NCI-H69 (cell line): ENCODE measurements at regions not wholly inside any gene's neighbourhood (a gene's known extent, or its start where the extent isn't known, plus 50 kb on each side); places are given as distances from the start of the nearest gene placed in this dataset.
A peak's percentile ranks its signal among the peaks of the same experiment; 100 is the strongest.
"Not testable (repeated sequence)": the region's sequence is repeated elsewhere in the genome, so short reads cannot be mapped to it uniquely, and the experiment has no call there.

Experiments used
- DNase-seq: peaks from one replicate; lab custom pipeline; 2025; lab: John Stamatoyannopoulos, UW

- DNase-seq = no peak
Observed at GRCh38 chr1:217040711-217041455, 317.7 kb upstream of the ESRRG start.

DNA sequence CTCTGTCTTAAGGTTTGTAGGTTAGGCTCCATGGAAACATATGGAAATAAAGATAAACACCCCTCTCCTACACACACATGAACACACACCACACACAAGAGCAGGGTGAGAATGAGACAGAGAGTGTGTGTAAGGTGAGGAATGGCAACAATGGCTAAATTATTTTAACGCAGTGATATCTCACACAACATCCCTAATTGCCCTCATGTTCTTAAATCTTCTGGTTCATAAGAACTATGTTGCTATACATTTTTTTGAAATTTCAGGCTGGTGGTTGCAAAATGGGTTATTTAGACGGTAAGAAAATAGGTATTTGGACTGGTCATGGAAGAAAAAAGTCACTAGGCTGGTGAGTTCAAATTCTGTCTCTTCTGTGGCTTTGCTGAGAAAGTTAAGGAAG lies 316.7 kb upstream of the ESRRG start:
- no peak for DNase-seq

- DNase-seq = not testable (repeated sequence)
Observed at GRCh38 chr1:217039139-217039538, 315.9 kb upstream of the ESRRG start.

GRCh38 chr1:217036757-217037156 lies 313.5 kb upstream of the ESRRG start:
- DNase-seq = no peak

DNA sequence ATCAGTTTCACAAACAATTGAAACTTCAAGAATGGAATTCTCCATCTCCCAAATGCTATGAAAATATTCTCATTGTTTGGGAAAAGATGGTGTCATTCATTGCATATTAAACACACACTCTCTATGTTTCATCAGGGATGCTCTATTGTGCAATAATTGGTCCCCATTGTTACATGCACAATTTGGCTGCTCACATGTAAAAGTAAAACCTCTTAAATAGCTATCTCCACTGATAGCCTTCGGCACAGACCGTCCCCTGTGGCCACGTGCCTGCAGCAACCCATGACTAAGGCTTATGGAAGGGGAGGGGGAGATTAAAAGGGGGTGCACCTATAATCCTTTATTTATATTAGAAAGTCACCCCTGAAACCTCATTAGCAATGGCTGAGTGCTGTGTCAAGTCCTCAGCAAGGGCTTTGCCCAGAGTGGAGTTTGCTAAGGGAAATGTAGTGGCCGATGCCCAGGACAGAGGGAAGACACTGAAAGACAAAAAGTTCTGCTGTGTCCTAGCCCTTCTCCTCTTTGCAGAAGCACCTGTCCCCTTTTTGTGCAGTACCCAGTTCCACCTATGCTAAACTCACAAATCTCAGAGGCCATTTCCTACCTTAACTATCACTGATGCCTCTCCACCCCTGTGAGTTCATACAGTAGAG lies 309.6 kb upstream of the ESRRG start:
- DNase-seq = no peak

- DNase-seq = no peak
Observed at GRCh38 chr1:217029281-217030157, 306.3 kb upstream of the ESRRG start.

DNA sequence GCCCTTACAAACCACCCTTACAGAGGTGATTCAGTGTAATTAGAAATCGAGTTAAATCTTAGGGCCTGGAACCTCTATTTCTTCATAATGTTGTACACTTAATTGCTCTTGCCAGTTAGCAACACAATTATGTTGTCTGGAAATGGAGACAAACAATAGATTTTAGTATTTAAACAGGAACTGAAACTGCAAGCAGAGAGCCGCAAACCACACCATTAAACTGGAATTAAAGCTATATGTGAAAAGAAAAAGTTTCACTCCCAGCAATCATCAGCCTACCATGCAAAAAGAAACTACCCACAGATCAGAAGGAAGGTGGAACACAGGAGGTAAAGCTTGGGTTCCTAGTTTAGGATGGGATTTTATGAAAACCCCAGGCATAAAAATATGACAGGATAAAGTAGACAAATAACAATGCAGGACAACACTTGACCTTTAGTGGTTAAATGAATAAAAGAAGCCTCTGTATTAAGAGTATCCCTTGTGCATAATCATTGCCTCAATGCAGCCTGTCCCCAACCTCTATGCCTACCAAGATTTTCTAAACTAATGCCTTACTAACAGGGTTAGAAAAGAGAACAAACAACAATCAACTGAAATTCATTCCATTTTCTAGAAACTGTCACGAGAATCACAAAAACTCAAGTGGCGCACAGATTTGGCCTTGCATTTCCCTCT lies 304.3 kb upstream of the ESRRG start:
- DNase-seq = no peak

GRCh38 chr1:217026531-217026930 lies 303.3 kb upstream of the ESRRG start:
- DNase-seq = no peak

GRCh38 chr1:217025381-217025780 lies 302.2 kb upstream of the ESRRG start:
- DNase-seq = no peak

DNA sequence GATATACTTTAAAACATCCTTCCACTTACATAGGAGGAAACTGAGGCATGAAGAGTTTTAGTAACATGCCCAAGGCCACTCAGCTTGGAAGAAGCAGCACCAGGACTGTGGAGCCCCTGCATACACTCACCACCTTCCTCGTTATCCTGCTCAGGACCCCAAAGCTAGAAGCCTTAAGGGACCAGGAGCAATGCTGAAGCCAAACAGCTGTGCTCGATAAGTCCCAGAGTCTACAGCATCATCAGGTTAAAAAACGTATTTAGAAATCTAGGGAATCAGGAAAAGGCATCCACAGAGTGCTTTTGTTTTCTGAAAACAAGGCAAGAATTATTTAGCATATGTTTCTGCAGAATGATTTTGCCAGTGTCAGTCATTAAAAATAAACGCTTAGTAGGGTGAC lies 301.7 kb upstream of the ESRRG start:
- no peak for DNase-seq

DNA sequence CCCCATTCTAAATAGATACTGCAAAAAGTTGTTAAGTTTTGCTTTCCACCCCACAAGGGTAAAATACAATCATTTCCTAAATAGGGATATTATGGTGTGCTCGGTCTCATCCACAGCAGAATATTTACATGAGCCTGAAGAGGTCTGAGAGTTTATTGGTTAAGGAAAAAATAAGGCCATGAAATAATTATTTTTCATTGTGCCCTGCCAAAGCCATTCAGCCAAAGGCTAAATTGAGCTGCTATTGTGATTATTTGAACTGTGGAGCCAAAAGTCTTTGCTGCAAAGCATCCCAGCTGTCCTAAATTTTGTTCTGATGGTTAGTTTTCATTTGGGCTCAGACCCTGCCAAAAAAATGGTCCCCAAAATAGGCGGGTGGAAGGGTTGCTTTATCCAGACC lies 298.7 kb upstream of the ESRRG start:
- DNase-seq = peak; percentile 43

DNA sequence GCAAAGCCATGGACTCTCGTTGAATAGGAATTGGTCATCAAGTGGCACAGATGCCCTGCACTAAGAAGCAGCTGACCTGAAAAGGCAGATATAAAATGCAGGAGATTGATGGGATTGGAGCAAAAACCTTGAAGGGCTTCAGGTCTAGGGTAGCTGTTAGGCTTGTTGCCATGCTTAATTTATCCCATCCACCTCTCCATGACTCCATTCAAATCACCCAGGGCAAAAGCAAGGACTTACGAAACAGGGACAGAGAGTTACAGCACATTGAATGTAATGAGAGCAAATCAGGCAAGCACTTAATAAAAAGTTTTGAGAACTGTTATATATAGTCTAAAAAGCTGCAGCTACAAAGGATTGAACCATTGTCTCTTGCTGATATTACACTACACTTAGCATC lies 298.2 kb upstream of the ESRRG start:
- DNase-seq = no peak

DNA sequence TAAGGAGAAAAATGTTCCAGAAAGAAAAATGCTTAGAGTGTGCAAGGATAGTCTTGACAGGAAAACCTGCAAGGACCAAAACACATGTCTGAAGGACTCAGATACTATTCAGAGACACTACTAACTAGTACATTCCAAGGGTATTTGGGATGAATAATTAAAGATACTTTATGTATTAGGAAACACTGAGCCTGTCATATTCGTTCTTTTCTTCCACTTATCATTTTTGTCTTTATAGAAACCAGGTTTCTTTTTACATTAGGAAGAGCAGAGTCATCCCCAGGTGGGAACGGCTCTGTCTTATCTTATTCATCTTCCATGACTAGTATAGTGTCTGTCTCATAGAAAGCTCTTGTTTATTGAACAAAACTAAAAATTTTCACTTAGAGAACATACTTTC lies 296.2 kb upstream of the ESRRG start:
- DNase-seq = no peak

DNA sequence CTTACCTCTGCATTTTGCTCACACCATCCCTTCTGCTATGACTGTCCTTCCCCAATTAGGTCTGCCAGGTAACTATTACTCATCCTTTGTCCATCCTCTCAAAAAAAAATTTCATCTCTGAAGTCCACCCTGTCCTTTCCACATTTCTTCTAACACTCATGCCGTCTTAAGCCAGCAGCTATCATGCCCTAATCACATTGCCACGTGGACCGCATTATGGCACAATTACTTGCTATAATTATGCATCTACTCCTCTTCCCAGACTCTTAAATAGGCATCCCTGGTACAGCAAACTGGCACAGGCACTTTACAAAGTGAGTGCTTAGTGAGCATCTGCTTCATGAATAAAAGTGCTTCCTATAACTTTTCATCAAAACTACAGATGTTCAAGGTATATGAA lies 295.4 kb upstream of the ESRRG start:
- peak; percentile 54 for DNase-seq

GRCh38 chr1:217017165-217017564 lies 293.9 kb upstream of the ESRRG start:
- no peak for DNase-seq

GRCh38 chr1:217014066-217014465 lies 290.8 kb upstream of the ESRRG start:
- DNase-seq = no peak

GRCh38 chr1:217012659-217013058 lies 289.4 kb upstream of the ESRRG start:
- no peak for DNase-seq

DNA sequence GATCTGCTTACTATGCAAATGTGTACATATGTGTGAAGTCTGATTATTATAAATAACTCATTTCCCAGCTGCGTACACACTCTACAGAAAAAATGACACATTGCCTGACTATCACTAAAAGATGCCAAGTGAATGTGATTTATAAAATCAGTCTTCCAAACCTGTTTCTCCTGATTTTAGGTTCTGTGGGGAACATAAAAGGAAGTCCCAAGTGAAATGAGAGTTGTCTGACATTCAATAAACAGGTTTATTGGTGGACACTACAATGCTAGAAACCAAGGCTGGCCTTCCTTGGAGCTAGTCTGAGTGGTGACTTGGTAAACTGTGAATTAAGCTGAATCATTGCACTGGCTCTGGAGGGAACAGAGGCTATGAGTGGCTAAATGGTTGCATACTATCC lies 287.9 kb upstream of the ESRRG start:
- DNase-seq = no peak

DNA sequence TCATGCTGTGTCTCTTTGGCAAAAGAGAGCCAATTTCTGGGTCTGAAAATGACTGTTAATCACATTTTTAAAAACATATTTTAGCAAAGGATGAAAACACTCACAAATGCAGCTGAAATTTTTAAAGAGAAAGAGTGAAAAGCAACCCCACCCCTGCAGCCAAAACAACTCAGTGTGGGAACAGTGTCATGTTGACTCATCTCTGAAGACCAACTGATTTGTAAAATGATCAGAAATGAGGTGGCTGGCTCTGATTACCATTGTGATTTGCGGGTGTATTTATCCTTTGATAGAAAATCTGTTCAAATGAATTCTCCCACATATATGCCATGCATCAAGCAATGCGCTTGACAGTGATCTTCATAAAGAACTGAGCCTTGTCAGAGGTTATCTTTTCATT lies 287.0 kb upstream of the ESRRG start:
- no peak for DNase-seq

DNA sequence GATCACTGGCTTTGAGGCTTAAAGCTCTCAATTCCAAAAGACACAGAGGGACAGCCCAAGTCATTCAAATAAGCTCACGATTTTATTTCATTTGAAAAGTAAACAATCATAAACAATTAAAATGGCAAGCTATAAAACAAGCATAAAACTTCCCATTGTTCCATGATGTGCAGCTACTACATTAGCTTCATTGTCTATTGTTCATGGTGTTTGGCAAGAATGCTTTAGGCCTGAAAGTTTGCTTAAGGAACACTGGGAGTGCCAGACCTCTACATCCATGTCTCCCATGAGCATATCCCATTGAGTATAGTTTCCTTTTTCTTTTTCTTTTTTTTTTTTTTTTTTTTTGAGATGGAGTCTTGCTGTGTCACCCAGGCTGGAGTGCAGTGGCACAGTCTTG lies 286.1 kb upstream of the ESRRG start:
- DNase-seq = peak; percentile 45

DNA sequence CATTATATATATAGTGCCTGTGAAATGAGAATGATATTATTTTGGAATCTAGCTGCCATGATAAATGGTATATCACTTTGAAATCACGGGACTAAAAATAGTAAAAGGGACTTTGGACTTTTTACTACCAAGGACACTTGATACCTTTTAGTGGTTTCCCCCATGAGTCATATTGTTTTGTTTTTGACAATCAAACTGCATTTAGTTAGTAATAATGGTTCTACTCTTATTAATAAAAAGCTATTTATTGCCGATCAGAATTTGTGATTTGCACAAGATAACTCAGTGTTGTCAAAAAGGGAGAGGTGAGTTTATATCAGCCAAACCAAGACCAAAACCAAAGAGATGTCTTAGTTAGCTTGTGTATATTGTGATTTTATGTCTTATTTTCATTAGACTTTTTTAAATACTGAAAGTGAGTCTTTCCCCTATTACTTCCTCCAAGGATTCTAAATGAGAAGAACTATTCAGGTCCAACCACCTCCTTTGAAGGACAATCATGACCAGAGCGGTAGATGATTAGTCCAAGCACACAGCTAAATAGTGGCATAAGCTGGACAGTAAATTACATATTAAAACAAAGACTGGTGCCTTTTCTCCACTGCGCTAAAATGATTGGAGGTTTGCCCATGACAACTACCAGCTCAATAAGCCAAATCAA lies 281.7 kb upstream of the ESRRG start:
- peak; percentile 19 for DNase-seq

- no peak for DNase-seq
Observed at GRCh38 chr1:217003355-217003754, 280.1 kb upstream of the ESRRG start.
